ENCODE measurements at regions not wholly inside any gene's neighbourhood (a gene's known extent, or its start where the extent isn't known, plus 50 kb on each side); places are given as distances from the start of the nearest gene placed in this dataset.
"Not testable (repeated sequence)": the region's sequence is repeated elsewhere in the genome, so short reads cannot be mapped to it uniquely, and the experiment has no call there.

- DNase-seq: not testable (repeated sequence)
Observed at GRCh38 chr10:93127642-93128215, 54.0 kb downstream of the CYP26A1 start.

GRCh38 chr10:93131986-93132385, 58.3 kb downstream of the CYP26A1 start:
- DNase-seq: peak; percentile 7

GRCh38 chr10:93138113-93138870, 64.6 kb downstream of the CYP26A1 start:
- DNase-seq: no peak

DNA sequence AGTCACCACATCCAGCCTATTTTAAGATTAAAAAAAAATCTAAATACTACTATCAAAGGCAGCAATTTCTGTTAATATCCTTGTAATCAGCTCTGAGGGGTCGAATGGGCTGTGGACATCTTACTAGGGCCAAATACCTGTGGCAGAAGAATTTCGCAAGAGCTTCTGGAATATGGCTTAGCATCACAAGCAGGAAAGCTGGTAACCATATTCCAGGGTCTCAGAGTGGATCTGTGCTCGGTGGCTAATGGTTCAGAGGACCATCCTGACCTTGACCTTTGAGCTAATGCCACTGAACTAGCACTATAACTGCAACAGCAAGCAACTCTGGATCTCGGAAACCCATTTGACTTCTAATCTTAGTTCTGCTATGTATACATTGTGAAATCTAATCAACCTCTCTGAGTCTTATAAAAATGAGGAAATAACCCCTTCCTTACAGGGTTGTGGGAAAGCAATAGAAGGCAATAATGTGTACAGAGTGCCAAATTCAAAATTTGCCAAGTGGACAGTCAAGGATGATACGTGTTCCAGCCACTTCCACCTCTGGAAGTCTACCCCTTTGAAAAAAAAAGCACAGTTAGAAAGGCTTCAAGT, 65.5 kb downstream of the CYP26A1 start:
- no peak for DNase-seq

- DNase-seq: no peak
Observed at GRCh38 chr10:93142534-93142933, 68.8 kb downstream of the CYP26A1 start.

DNA sequence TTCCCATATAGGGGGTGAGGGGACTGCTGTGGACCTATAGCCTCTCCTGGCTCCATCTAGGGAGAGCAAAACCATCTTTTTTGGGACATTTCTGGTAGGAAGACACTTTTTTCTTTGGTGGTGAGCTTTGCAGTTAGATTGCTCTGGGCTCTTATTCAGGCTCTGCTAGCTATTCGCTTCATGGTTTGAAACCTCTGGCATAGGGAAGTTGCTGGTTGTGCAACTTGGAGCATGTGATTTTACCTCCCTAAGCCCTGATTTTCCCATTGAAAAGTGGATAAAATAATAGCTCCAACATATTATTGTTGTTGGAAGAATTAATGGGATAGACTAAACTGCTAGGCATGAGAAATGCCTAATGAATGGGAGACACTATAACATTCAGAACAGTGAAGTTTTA, 69.6 kb downstream of the CYP26A1 start:
- DNase-seq: no peak

DNA sequence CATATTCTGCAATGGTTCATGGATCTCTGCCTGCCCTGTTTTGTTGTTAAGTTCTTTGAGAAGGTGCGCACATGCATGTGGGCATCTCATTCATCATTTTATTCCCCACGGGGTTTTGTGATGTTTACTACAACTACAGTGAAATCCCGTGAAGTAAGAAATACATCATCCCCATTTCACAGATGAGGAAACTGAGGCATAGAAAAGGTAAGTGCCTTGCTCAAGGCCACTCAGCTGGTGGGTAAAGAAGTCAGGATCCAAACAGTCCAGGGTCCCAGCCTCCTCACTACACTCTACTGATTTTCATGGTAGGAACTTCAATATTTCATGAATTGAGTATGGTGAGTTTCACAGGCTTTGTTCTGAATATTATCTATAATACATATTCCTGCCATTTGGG, 72.6 kb downstream of the CYP26A1 start:
- no peak for DNase-seq

DNA sequence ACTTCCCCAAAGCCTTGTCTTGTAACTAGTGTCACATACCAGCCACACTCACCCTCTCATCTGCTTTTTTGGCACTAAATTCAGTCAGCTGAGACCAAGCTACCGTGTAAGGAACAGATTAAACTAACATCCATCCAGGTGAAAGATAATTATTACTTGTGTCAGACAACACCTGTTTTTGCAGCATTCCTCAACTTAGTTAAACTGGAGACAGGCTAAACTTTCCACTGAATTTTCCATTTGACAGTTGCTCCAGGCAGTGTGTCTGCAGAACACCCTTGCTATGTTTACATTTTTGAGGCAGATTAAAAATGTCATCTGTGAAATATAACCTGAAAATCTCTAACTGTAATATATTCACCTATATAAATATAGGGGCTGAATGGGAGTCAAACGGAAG, 73.6 kb downstream of the CYP26A1 start:
- no peak for DNase-seq

DNA sequence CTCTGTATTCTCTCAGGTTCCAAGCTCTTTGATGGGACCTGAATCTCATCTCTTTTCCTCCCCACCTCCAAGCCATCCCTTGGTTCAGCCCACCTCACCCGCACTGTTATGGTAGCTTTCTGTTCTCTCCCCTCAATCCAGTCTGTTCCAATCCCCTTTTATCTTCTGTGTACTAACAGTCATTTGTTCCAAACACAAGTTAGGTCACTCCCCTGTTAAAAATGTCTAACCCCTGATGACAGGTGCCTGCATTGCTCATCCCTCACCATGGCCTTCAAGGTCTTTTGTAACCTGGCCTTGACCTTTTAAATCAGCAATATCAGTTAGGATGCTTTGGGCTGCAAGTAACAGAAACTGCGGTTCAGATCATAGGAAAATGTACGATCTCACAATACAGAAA, 74.8 kb downstream of the CYP26A1 start:
- no peak for DNase-seq

DNA sequence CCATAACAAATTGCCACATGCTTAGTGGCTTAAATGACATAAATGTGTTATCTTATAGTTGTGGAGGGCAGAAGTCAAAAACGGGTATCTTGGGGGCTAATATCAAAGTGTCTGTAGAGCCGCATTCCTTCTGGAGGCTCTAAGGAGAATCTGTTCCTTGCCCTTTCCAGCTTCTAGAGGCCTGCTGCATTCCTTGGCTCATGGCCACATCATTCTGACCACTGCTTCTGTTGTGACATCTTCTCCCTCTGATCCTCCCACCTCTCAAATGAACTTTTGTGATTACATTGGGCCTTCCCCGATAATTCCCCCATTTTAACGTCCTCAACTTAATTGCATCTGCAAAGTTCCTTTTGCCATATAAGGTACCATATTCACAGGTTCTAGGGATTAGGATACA, 76.1 kb downstream of the CYP26A1 start:
- no peak for DNase-seq

DNA sequence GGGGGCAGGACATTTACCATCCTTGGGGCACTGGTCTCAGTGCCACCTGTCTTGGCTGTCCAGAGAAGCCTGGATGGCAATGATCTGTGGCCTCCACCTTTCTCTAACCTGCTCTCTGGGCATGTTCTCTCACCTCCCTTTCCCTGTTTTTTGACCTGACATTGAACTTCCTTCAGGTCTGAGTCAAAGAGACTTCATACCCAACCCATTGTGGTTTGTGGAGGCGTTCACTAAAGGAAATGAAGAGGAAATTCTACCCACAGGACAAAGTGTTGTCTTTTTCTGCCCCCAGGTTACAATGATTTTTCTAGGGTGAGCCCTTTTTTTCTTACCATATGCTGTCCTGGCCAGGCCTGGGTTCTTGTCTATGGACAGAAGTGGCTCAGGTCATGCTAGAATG, 76.6 kb downstream of the CYP26A1 start:
- DNase-seq: no peak

DNA sequence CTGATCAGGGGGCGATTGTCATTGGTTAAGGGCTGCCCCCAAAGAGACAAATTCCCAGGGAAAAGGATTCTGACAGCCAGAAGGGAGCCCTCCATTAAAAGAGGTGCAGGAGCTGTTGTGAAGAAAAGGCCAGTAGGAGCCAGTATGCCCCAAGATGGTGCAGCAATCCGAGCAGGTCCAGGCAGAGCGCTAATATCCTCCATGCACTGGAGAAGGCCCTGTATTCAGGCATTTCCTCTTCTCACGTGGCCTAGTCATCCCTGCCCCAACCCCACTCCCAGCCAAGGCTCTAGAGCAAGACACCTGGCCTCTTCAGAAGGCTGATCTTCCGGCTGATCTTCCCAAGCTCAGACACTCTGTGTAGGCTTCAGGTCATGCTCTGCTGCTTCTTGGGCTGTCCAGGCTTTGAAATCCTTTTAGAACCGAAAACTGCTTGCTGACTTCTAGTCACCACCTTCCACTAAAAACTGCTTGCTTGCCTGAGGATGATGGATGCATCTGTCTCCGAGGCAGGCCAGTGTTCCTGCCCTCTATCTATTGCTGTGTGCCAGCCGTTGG, 77.4 kb downstream of the CYP26A1 start:
- DNase-seq: no peak

GRCh38 chr10:93152136-93152535, 78.4 kb downstream of the CYP26A1 start:
- no peak for DNase-seq

DNA sequence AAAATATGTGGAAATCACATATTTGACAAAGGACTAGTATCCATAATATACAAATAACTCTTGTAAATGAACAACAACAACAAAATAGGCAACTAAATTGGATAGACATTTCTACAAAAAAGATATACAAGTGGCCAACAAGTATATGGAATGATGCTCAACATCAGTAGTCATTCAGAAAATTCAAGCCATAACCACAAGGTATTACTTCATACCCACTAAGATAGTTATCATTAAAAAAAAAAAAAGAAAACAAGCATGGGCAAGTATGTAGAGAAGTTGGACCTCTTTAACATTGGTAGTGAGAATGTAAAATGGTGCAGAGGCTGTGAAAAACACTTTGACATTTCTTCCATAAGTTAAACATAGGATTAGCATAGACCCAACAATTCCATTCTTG, 80.8 kb downstream of the CYP26A1 start:
- DNase-seq: no peak

- DNase-seq: no peak
Observed at GRCh38 chr10:93160140-93160539, 86.4 kb downstream of the CYP26A1 start.

DNA sequence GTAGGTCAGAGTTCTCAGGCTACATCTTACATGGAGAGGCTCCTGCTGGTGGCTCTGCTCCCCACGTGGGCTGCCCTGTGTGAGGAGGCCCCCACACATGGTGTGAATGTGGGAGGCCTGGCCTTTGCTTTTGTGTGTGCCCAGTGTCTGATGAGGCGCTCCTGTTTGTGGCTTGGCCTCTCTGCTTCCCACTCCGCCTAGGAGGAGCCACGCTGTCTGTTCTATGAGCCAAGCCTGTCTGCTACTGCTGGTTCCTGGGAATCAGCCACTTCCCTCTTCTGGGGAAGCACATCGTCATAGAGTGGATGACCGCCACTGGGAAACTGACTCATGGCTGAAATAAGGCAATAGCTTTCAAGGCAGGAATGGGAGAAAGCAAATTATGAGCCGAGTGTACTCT, 87.1 kb downstream of the CYP26A1 start:
- no peak for DNase-seq

DNA sequence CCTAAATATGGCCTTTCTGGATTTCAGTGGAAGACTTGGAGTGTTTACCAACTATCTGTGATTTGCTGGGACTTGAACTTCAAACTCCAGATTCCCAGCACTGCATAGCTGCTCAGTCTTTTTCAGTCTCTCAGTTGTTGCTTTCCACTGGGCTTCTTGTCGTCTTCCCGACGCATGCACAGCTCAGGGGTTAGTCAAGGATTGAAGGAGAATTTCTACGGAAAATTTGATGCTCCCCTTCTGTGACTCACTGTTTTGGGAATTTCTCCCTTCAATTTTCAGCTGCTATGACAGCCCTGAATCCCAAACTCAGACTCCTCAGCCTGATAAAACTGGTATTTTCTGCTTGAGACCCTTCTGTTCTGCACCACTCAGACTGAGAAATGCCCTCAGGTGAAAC, 91.7 kb downstream of the CYP26A1 start:
- no peak for DNase-seq

DNA sequence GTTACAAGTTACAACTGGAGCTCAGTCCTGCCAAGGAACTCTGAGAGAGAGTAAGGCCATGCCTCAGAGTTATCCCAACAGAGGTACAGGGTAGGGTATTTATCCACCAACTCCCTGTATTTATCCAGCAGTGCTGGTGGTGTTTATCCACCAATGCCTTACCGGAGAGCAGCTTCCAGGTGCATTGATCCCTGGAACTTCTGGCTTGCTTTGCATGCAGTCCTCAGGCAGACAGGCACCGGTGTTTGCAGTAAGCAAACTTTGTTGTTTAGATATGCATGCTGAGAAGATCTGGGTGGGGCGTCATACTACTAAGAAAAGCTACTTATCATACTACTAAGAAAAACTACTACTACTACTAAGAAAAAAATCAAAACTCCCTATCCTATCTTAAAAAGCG, 92.4 kb downstream of the CYP26A1 start:
- DNase-seq: no peak

GRCh38 chr10:93171837-93172236, 98.1 kb downstream of the CYP26A1 start:
- DNase-seq: no peak

DNA sequence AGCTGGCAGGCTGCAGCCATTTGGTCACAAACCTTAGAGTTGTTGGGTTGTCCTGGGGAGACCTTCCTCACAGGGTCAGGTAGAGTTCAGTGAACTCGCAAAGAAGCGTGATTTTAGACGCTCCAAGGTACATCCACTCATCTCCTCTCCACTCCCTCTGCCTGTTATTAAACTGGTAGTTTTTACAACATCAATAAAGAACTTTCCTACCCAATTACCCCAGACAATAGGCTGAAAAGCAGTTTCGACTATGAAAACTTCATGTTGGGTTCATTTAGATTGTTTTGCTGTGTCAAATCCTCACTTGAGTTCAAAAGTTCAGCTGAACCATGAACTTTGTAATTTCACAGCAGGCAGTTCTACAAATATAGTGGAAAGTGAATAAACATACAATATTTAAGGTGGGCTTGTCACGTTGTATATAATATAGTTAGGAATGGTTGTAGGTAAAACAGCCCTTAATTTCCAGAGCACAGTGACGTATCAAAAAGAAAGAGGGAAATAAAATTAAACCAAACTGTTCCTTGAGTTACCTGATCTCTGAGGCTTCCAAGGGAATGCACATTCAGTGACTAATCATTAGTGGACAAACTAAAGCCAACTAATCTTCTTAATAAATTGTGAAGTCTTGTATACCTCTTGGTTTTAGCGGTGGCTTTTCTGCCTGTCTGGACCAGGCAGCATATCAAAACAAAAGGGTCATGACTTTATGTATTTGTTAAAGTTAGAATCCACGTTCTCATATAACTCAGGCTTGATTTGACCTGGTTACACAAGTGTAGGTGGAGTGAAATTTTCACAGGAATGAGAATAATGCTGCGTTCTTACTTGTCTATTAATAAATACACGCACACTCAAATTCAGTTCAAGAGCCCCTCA, 100.5 kb downstream of the CYP26A1 start:
- DNase-seq: no peak

DNA sequence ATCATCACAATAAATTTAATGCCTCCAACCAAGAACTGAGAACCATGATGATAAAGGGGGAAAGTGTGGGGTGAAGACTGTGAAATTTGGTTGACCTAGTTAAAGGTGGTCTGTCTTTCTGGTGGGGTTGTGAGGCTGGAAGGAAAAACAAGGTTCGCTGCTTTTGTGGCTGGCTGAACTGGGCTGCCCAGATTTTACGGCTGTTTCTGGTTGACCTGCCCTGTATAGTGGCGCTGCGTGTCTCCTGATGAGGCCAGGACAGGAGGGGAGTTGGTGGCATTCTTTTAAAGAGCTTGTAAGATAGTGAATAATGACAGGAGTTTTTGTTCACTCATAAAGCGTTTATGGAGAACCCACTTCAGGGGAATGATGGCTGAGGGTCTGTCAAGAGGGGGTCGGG, 101.8 kb downstream of the CYP26A1 start:
- DNase-seq: no peak

GRCh38 chr10:93177511-93177910, 103.8 kb downstream of the CYP26A1 start:
- DNase-seq: no peak
